WTC11 (cell line): ENCODE measurements at regions not wholly inside any gene's neighbourhood (a gene's known extent, or its start where the extent isn't known, plus 50 kb on each side); places are given as distances from the start of the nearest gene placed in this dataset.

Experiments
- ATAC-seq: fragments of 200-7000 bp; cut with Tn5 transposase; 2 replicates; pipeline ENCODE4 v1.10.0; 2021; ENCODE audit warnings: mild to moderate bottlenecking, moderate library complexity
- CTCF ChIA-PET: fragments of 300-600 bp; sonication (Branson Sonifier 250); formaldehyde crosslinking; loops from one replicate; lab custom pipeline; 2021; ENCODE audit warnings: antibody characterized with exemption; lab: Charles Lee
- POLR2A ChIA-PET: fragments of 350-600 bp; sonication (Branson Sonifier 250); formaldehyde crosslinking; loops from one replicate; lab custom pipeline; 2021; ENCODE audit warnings: antibody characterized with exemption; lab: Charles Lee
- DNase-seq: peaks from one replicate; pipeline ENCODE4 v3.0.0; 2021; ENCODE audit warnings: low spot score
- H3K27ac Mint-ChIP-seq: 2 replicates; pipeline ENCODE4 v1.8.0; 2021; ENCODE audit warnings: mixed read lengths
- H3K27me3 Mint-ChIP-seq: 2 replicates; pipeline ENCODE4 v1.8.0; 2021; ENCODE audit warnings: low read depth, mild to moderate bottlenecking, moderate library complexity, mixed read lengths
- H3K36me3 Mint-ChIP-seq: 2 replicates; pipeline ENCODE4 v1.8.0; 2021; ENCODE audit warnings: mixed read lengths
- H3K4me1 Mint-ChIP-seq: 2 replicates; pipeline ENCODE4 v1.8.0; 2022; ENCODE audit warnings: mixed read lengths
- H3K4me3 Mint-ChIP-seq: 2 replicates; pipeline ENCODE4 v1.8.0; 2021; ENCODE audit warnings: mild to moderate bottlenecking, moderate library complexity, mixed read lengths
- H3K9me3 Mint-ChIP-seq: 2 replicates; pipeline ENCODE4 v1.8.0; 2021; ENCODE audit warnings: mixed read lengths
- ATF2 ChIP-seq: sonication (generic); formaldehyde crosslinking; IDR thresholded peaks from 2 replicates; pipeline ENCODE4 v1.8.1; 2022; ENCODE audit warnings: low read depth, missing genetic modification reagents, borderline replicate concordance
- CREM ChIP-seq: sonication (generic); formaldehyde crosslinking; IDR thresholded peaks from 2 replicates; pipeline ENCODE4 v1.8.1; 2022; ENCODE audit warnings: mild to moderate bottlenecking, missing genetic modification reagents, moderate library complexity
- FOXJ3 ChIP-seq: sonication (generic); formaldehyde crosslinking; IDR thresholded peaks from 2 replicates; pipeline ENCODE4 v1.9.0; 2021; ENCODE audit warnings: missing genetic modification reagents, mild to moderate bottlenecking, borderline replicate concordance
- GRHL2 ChIP-seq: fragments of 250-450 bp; sonication (Bioruptor Pico); IDR thresholded peaks from 2 replicates; pipeline ENCODE4 v1.8.0; 2022; ENCODE audit warnings: mild to moderate bottlenecking, moderate library complexity; ENCODE audit not compliant: insufficient replicate concordance, severe bottlenecking
- GTF2I ChIP-seq: fragments of 250-450 bp; sonication (Bioruptor Pico); conservative IDR thresholded peaks from 2 replicates; pipeline ENCODE4 v1.4.0; 2021; ENCODE audit warnings: mild to moderate bottlenecking
- MAX ChIP-seq: sonication (generic); formaldehyde crosslinking; IDR thresholded peaks from 2 replicates; pipeline ENCODE4 v1.8.0; 2022; ENCODE audit warnings: mild to moderate bottlenecking, missing genetic modification reagents
- MYBL2 ChIP-seq: sonication (generic); formaldehyde crosslinking; IDR thresholded peaks from 2 replicates; pipeline ENCODE4 v1.8.1; 2023; ENCODE audit warnings: mild to moderate bottlenecking, moderate library complexity, missing genetic modification reagents
- OVOL2 ChIP-seq: fragments of 250-450 bp; sonication (Bioruptor Pico); IDR thresholded peaks from 2 replicates; pipeline ENCODE4 v1.9.0; 2021; ENCODE audit warnings: mild to moderate bottlenecking, borderline replicate concordance
- TEAD4 ChIP-seq: sonication (generic); formaldehyde crosslinking; IDR thresholded peaks from 2 replicates; pipeline ENCODE4 v1.8.0; 2022; ENCODE audit warnings: mild to moderate bottlenecking, missing genetic modification reagents
- USF2 ChIP-seq: sonication (generic); formaldehyde crosslinking; IDR thresholded peaks from 2 replicates; pipeline ENCODE4 v1.8.1; 2023; ENCODE audit warnings: mild to moderate bottlenecking, missing genetic modification reagents, moderate library complexity
- ZMAT4 ChIP-seq: fragments of 250-450 bp; sonication (Bioruptor Pico); IDR thresholded peaks from 2 replicates; pipeline ENCODE4 v1.9.0; 2021; ENCODE audit warnings: mild to moderate bottlenecking
- ZNF121 ChIP-seq: sonication (generic); formaldehyde crosslinking; IDR thresholded peaks from 2 replicates; pipeline ENCODE4 v1.8.0; 2023; ENCODE audit warnings: missing genetic modification reagents
- ZNF219 ChIP-seq: sonication (generic); formaldehyde crosslinking; IDR thresholded peaks from 2 replicates; pipeline ENCODE4 v1.8.0; 2023; ENCODE audit warnings: missing genetic modification reagents, mild to moderate bottlenecking, borderline replicate concordance
- ZNF416 ChIP-seq: fragments of 250-450 bp; sonication (Bioruptor Pico); IDR thresholded peaks from 2 replicates; pipeline ENCODE4 v1.9.0; 2021; ENCODE audit warnings: mild to moderate bottlenecking, inconsistent platforms
- TF ChIP-seq, protein P1 (sequence below): sonication (generic); formaldehyde crosslinking; IDR thresholded peaks from 2 replicates; pipeline ENCODE4 v1.8.0; 2022; ENCODE audit warnings: missing genetic modification reagents
- TF ChIP-seq, protein P2 (sequence below): sonication (generic); formaldehyde crosslinking; IDR thresholded peaks from 2 replicates; pipeline ENCODE4 v1.8.1; 2023; ENCODE audit warnings: mild to moderate bottlenecking, missing genetic modification reagents, moderate library complexity
- TF ChIP-seq, protein P3 (sequence below): sonication (generic); formaldehyde crosslinking; IDR thresholded peaks from 2 replicates; pipeline ENCODE4 v1.8.0; 2022; ENCODE audit warnings: mild to moderate bottlenecking, missing genetic modification reagents
- TF ChIP-seq, protein P4 (sequence below): sonication (generic); formaldehyde crosslinking; IDR thresholded peaks from 2 replicates; pipeline ENCODE4 v1.8.0; 2023; ENCODE audit warnings: missing genetic modification reagents
- TF ChIP-seq, protein P5 (sequence below): sonication (generic); formaldehyde crosslinking; IDR thresholded peaks from 2 replicates; pipeline ENCODE4 v1.8.0; 2023; ENCODE audit warnings: mild to moderate bottlenecking, missing genetic modification reagents

DNA sequence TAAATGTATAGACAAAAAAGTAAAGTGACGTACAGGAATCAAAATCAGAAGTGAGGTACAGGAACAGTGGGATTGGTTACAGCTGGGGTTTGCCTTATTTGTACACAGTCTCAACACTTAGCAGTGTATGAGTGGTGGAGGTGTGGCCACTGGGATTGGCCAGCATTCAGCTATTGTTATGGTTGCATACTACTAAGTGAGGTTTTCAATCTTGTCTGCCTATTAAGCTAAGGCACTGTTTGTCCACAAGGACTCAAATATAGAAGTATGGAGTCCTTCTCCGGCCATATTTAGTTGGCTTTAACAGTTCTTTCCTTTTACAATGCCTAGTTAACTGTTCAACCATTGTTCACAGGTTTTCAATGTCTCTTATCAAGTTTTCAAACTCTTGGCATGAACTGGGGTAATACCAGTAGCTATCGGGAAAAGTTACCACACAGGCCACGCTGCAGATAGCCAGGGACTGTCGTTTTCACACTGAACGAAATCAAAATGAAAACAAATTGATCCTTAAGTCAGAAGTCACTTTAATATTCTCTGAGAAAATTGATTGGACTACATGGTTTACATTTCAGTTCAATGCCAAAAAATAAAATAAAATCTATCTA is 176.0 kb upstream of the FREM1 start (continued):
- TF ChIP-seq, protein P1, sequence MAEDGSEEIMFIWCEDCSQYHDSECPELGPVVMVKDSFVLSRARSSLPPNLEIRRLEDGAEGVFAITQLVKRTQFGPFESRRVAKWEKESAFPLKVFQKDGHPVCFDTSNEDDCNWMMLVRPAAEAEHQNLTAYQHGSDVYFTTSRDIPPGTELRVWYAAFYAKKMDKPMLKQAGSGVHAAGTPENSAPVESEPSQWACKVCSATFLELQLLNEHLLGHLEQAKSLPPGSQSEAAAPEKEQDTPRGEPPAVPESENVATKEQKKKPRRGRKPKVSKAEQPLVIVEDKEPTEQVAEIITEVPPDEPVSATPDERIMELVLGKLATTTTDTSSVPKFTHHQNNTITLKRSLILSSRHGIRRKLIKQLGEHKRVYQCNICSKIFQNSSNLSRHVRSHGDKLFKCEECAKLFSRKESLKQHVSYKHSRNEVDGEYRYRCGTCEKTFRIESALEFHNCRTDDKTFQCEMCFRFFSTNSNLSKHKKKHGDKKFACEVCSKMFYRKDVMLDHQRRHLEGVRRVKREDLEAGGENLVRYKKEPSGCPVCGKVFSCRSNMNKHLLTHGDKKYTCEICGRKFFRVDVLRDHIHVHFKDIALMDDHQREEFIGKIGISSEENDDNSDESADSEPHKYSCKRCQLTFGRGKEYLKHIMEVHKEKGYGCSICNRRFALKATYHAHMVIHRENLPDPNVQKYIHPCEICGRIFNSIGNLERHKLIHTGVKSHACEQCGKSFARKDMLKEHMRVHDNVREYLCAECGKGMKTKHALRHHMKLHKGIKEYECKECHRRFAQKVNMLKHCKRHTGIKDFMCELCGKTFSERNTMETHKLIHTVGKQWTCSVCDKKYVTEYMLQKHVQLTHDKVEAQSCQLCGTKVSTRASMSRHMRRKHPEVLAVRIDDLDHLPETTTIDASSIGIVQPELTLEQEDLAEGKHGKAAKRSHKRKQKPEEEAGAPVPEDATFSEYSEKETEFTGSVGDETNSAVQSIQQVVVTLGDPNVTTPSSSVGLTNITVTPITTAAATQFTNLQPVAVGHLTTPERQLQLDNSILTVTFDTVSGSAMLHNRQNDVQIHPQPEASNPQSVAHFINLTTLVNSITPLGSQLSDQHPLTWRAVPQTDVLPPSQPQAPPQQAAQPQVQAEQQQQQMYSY = no peak
- TF ChIP-seq, all 79 proteins: peak for 0

GRCh38 chr9:15081021-15081753 is 171.0 kb upstream of the FREM1 start:
- Mint-ChIP-seq H3K27me3 (no peaks in the 10 kb centered on the region), H3K4me3 (no peak overlapping the region), H3K27ac (no peak overlapping the region), H3K36me3 (no peaks in the 10 kb centered on the region), H3K9me3 (peaks cover 4% of the 10 kb centered on the region; the same call in 1 of the 2 replicates), H3K4me1 (peaks cover 10% of the 10 kb centered on the region)
- no peak for TF ChIP-seq TEAD4 (CRISPR knock-in tag)
- no peak for TF ChIP-seq ZMAT4 (CRISPR knock-in tag)
- no peak for TF ChIP-seq GRHL2 (CRISPR knock-in tag)
- TF ChIP-seq, protein P2, sequence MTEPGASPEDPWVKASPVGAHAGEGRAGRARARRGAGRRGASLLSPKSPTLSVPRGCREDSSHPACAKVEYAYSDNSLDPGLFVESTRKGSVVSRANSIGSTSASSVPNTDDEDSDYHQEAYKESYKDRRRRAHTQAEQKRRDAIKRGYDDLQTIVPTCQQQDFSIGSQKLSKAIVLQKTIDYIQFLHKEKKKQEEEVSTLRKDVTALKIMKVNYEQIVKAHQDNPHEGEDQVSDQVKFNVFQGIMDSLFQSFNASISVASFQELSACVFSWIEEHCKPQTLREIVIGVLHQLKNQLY (CRISPR knock-in tag) = no peak
- TF ChIP-seq ZNF219 = no peak
- no peak for TF ChIP-seq CREM (CRISPR knock-in tag)
- no peak for TF ChIP-seq MAX (CRISPR knock-in tag)
- no peak for TF ChIP-seq ZNF416
- TF ChIP-seq, protein P3, sequence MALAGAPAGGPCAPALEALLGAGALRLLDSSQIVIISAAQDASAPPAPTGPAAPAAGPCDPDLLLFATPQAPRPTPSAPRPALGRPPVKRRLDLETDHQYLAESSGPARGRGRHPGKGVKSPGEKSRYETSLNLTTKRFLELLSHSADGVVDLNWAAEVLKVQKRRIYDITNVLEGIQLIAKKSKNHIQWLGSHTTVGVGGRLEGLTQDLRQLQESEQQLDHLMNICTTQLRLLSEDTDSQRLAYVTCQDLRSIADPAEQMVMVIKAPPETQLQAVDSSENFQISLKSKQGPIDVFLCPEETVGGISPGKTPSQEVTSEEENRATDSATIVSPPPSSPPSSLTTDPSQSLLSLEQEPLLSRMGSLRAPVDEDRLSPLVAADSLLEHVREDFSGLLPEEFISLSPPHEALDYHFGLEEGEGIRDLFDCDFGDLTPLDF (CRISPR knock-in tag) = no peak
- no peak for TF ChIP-seq ATF2 (CRISPR knock-in tag)
- no peak for TF ChIP-seq GTF2I (CRISPR knock-in tag)
- ATAC-seq (no peak), DNase-seq (no peak)
- POLR2A ChIA-PET = no interaction called here
- CTCF ChIA-PET = interaction anchor here (0.7 kb wide), 1 partner anchor 333 kb away, joined by 3 read pairs; no protein-coding TSS in a partner anchor

DNA sequence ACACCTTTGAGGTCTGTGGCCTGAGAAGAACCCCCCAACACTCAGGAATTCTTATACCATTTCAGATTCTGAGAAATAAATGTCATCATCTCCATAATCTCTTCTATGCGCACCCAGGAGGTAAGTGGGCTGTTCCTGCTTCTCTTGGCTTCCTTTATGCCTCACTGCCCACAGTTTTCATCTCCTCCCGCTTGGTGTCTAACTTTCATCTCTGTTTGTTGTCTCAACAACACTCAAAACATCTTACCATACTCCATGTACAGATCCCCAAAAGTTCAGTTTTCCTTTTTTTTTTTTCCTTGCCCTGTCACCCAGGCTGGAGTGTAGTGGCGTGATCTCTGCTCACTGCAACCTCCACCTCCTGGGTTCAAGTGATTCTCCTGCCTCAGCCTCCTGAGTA is 170.2 kb upstream of the FREM1 start:
- DNase-seq (no peak), ATAC-seq (no peak)
- Mint-ChIP-seq H3K4me3 (no peak overlapping the region), H3K4me1 (peaks cover 6% of the 10 kb centered on the region), H3K9me3 (peaks cover 8% of the 10 kb centered on the region), H3K36me3 (no peaks in the 10 kb centered on the region), H3K27ac (no peak overlapping the region), H3K27me3 (no peaks in the 10 kb centered on the region)
- ChIA-PET CTCF (no interaction called here), POLR2A (no interaction called here)
- no peak for TF ChIP-seq ZNF121 (CRISPR knock-in tag)
- no peak for TF ChIP-seq OVOL2 (CRISPR knock-in tag)
- TF ChIP-seq MYBL2 (CRISPR knock-in tag) = no peak
- TF ChIP-seq, protein P4, sequence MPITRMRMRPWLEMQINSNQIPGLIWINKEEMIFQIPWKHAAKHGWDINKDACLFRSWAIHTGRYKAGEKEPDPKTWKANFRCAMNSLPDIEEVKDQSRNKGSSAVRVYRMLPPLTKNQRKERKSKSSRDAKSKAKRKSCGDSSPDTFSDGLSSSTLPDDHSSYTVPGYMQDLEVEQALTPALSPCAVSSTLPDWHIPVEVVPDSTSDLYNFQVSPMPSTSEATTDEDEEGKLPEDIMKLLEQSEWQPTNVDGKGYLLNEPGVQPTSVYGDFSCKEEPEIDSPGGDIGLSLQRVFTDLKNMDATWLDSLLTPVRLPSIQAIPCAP (CRISPR knock-in tag) = no peak
- TF ChIP-seq, protein P5, sequence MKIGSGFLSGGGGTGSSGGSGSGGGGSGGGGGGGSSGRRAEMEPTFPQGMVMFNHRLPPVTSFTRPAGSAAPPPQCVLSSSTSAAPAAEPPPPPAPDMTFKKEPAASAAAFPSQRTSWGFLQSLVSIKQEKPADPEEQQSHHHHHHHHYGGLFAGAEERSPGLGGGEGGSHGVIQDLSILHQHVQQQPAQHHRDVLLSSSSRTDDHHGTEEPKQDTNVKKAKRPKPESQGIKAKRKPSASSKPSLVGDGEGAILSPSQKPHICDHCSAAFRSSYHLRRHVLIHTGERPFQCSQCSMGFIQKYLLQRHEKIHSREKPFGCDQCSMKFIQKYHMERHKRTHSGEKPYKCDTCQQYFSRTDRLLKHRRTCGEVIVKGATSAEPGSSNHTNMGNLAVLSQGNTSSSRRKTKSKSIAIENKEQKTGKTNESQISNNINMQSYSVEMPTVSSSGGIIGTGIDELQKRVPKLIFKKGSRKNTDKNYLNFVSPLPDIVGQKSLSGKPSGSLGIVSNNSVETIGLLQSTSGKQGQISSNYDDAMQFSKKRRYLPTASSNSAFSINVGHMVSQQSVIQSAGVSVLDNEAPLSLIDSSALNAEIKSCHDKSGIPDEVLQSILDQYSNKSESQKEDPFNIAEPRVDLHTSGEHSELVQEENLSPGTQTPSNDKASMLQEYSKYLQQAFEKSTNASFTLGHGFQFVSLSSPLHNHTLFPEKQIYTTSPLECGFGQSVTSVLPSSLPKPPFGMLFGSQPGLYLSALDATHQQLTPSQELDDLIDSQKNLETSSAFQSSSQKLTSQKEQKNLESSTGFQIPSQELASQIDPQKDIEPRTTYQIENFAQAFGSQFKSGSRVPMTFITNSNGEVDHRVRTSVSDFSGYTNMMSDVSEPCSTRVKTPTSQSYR (CRISPR knock-in tag) = no peak
- no peak for TF ChIP-seq USF2 (CRISPR knock-in tag)
- TF ChIP-seq FOXJ3 = no peak
